COLO668 (cell line): ENCODE measurements at regions not wholly inside any gene's neighbourhood (a gene's known extent, or its start where the extent isn't known, plus 50 kb on each side); places are given as distances from the start of the nearest gene placed in this dataset.
"Not testable (repeated sequence)": the region's sequence is repeated elsewhere in the genome, so short reads cannot be mapped to it uniquely, and the experiment has no call there.

Experiments
- DNase-seq: peaks from one replicate; lab custom pipeline; 2025; ENCODE audit not compliant: unreplicated experiment; lab: John Stamatoyannopoulos, UW

- DNase-seq, result no peak
Observed at GRCh38 chr3:21238661-21239060, 512.3 kb downstream of the ZNF385D start.

- DNase-seq, result no peak
Observed at GRCh38 chr3:21237638-21238037, 513.4 kb downstream of the ZNF385D start.

- no peak for DNase-seq
Observed at GRCh38 chr3:21235491-21235890, 515.5 kb downstream of the ZNF385D start.

- DNase-seq, result no peak
Observed at GRCh38 chr3:21234933-21235332, 516.1 kb downstream of the ZNF385D start.

- DNase-seq, result no peak
Observed at GRCh38 chr3:21229426-21230135, 521.4 kb downstream of the ZNF385D start.

- no peak for DNase-seq
Observed at GRCh38 chr3:21226086-21226485, 524.9 kb downstream of the ZNF385D start.

- DNase-seq, result no peak
Observed at GRCh38 chr3:21220944-21221343, 530.1 kb downstream of the ZNF385D start.

- DNase-seq, result no peak
Observed at GRCh38 chr3:21216598-21216997, 534.4 kb downstream of the ZNF385D start.

GRCh38 chr3:21204122-21204521, 546.9 kb downstream of the ZNF385D start:
- not testable (repeated sequence) for DNase-seq

- no peak for DNase-seq
Observed at GRCh38 chr3:21195203-21195602, 555.8 kb downstream of the ZNF385D start.

GRCh38 chr3:21194036-21194435, 557.0 kb downstream of the ZNF385D start:
- DNase-seq, result not testable (repeated sequence)

- DNase-seq, result no peak
Observed at GRCh38 chr3:21188459-21188858, 562.6 kb downstream of the ZNF385D start.

GRCh38 chr3:21185816-21186314, 565.1 kb downstream of the ZNF385D start:
- DNase-seq, result no peak

- DNase-seq, result no peak
Observed at GRCh38 chr3:21174461-21174860, 576.5 kb downstream of the ZNF385D start.

- DNase-seq, result no peak
Observed at GRCh38 chr3:21170964-21171363, 580.0 kb downstream of the ZNF385D start.

GRCh38 chr3:21169948-21170347, 581.1 kb downstream of the ZNF385D start:
- DNase-seq, result no peak

GRCh38 chr3:21168471-21168870, 582.5 kb downstream of the ZNF385D start:
- DNase-seq, result no peak

- DNase-seq, result no peak
Observed at GRCh38 chr3:21163956-21164355, 587.1 kb downstream of the ZNF385D start.

- DNase-seq, result no peak
Observed at GRCh38 chr3:21159543-21159906, 591.5 kb downstream of the ZNF385D start.

GRCh38 chr3:21158861-21159542, 592.0 kb downstream of the ZNF385D start:
- DNase-seq, result no peak

- no peak for DNase-seq
Observed at GRCh38 chr3:21154911-21155310, 596.1 kb downstream of the ZNF385D start.

- no peak for DNase-seq
Observed at GRCh38 chr3:21152555-21152954, 598.5 kb downstream of the ZNF385D start.

- no peak for DNase-seq
Observed at GRCh38 chr3:21142949-21143348, 608.1 kb downstream of the ZNF385D start.
